ENCODE measurements at regions not wholly inside any gene's neighbourhood (a gene's known extent, or its start where the extent isn't known, plus 50 kb on each side); places are given as distances from the start of the nearest gene placed in this dataset.

DNA sequence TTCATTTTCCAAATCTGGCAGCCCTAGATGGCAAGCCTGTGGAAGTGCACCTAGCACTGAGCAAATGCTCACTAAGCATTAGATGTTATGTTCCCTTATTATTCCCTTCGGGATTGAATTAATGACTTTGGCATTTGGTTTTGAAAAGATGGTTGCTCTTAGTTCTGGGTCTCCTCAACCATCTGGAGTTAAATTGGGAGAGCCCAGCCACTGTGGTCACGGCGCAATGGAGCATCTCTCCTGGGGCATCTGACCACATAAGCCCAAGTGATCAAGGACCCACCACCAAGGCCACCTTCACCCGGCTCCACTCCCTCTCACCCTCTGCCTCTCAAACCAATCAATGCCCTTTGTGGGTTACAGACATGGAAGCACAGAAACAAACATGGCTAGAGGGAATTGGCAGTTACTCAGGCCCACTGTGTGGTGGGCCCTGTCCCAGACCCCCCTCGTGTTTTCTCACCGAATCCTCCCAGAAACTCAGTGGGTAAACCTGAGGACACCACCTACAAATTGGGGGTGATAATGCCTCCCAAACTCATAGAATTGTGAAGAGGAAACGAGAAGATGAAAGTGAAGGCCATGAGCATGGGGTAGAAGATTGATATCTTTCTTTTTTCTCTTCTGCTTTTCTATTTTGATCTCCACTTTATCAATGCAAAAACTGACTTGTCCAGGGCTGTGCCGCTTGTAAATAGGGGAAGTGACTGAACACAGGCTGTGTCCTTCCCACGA lies 52.2 kb downstream of the IRAG1 start:
- TF ChIP-seq POLR2A (IDR thresholded peaks at IDR 0.05) (no peak), EP300 (IDR thresholded peaks at IDR 0.05) (no peak)
- TF ChIP-seq, protein P1, sequence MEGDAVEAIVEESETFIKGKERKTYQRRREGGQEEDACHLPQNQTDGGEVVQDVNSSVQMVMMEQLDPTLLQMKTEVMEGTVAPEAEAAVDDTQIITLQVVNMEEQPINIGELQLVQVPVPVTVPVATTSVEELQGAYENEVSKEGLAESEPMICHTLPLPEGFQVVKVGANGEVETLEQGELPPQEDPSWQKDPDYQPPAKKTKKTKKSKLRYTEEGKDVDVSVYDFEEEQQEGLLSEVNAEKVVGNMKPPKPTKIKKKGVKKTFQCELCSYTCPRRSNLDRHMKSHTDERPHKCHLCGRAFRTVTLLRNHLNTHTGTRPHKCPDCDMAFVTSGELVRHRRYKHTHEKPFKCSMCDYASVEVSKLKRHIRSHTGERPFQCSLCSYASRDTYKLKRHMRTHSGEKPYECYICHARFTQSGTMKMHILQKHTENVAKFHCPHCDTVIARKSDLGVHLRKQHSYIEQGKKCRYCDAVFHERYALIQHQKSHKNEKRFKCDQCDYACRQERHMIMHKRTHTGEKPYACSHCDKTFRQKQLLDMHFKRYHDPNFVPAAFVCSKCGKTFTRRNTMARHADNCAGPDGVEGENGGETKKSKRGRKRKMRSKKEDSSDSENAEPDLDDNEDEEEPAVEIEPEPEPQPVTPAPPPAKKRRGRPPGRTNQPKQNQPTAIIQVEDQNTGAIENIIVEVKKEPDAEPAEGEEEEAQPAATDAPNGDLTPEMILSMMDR (IDR thresholded peaks at IDR 0.05): no peak
